Right lobe of liver (tissue), 4 donors: ENCODE measurements at regions not wholly inside any gene's neighbourhood (a gene's known extent, or its start where the extent isn't known, plus 50 kb on each side); places are given as distances from the start of the nearest gene placed in this dataset.

Source experiments
- POLR2A ChIP-seq: fragments of 450-650 bp; IDR thresholded peaks from one replicate; pipeline ENCODE4 v1.6.1; 2017; ENCODE audit warnings: antibody characterized with exemption, mild to moderate bottlenecking
- TF ChIP-seq, protein P1 (sequence below), 4 donors: fragments of 200-600 bp in 3 of 4; fragments of 450-650 bp in 1 of 4; IDR thresholded peaks; one replicate each; pipeline versions ENCODE4 v1.5.1 to v1.8.0; 2016 to 2022; ENCODE audit warnings: antibody characterized with exemption in 4 of 4, mild to moderate bottlenecking in 2 of 4
- donor health status: DM: no; HTN: no; CAD: no.
- donor health status: DM: no; HTN: no; CAD: no.
- donor health status: DM: no; HTN: yes; CAD: no.

DNA sequence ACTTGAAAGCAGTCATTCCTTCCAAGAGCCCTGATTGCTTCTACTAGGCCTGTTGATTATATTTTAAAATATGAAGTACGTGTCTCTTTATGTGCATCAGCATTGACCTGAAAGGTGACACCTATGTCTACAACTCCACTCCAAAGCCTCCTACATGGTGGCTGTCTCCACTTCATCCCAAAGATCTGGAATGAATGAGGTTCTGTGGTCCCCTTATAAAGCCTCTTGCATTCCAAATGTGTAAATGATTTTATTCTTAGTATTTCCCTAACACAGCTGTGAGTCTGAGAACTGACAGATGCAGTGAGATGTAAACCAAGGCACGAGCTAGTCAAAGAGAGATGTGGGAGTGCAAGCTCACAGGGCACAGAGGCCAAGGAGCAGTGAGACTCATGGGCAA, 176.0 kb upstream of the SVIL start:
- TF ChIP-seq, protein P1, sequence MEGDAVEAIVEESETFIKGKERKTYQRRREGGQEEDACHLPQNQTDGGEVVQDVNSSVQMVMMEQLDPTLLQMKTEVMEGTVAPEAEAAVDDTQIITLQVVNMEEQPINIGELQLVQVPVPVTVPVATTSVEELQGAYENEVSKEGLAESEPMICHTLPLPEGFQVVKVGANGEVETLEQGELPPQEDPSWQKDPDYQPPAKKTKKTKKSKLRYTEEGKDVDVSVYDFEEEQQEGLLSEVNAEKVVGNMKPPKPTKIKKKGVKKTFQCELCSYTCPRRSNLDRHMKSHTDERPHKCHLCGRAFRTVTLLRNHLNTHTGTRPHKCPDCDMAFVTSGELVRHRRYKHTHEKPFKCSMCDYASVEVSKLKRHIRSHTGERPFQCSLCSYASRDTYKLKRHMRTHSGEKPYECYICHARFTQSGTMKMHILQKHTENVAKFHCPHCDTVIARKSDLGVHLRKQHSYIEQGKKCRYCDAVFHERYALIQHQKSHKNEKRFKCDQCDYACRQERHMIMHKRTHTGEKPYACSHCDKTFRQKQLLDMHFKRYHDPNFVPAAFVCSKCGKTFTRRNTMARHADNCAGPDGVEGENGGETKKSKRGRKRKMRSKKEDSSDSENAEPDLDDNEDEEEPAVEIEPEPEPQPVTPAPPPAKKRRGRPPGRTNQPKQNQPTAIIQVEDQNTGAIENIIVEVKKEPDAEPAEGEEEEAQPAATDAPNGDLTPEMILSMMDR (IDR thresholded peaks at IDR 0.05) = no peak
- TF ChIP-seq POLR2A = no peak
